ENCODE measurements at regions not wholly inside any gene's neighbourhood (a gene's known extent, or its start where the extent isn't known, plus 50 kb on each side); places are given as distances from the start of the nearest gene placed in this dataset.

DNA sequence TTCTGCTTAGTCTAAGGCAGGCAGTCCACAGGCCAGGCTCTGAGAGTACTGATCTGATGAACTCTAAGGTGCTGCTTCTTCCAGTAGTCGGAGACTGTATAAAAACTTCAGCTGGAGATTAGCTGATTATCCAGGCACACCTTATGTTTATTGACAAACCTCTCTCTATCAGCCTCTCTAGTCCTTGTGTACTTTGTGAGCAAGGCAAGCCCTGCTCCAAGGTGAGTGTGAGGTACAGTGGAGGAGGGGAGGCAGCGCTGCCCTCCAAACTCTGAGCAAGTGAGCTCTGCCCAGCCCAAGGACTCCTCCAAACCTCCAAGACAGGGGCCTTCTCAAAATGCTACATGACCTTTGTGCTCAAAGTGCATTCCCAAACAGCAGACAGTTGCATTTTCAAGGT is 95.9 kb upstream of the CDKN3 start:
- H3K4me3 Mint-ChIP-seq, result no peak overlapping the region
- POLR2A ChIA-PET, result no interaction called here
- CTCF ChIA-PET, result no interaction called here
- Histone ChIP-seq H3K9me3 (no peaks in the 10 kb centered on the region), H3K36me3 (ENCODE audit: control insufficient read depth in 2 of 2, extremely low read depth in 1 of 2, insufficient read depth in 1 of 2, low read length in 1 of 2) (no peaks in the 10 kb centered on the region), H3K27ac (ENCODE audit: low read length) (no peak overlapping the region), H3K4me1 (ENCODE audit: control insufficient read depth in 1 of 2, extremely low read depth in 1 of 2, insufficient read depth in 2 of 2, low read length in 2 of 2) (no peaks in the 10 kb centered on the region), H3K4me3 (ENCODE audit: control insufficient read depth in 1 of 2, extremely low read depth in 1 of 2, low read length in 1 of 2) (no peak overlapping the region), H3K27me3 (replicated peaks in 1 of 2; ENCODE audit: control insufficient read depth in 2 of 2, extremely low read depth in 1 of 2, insufficient read depth in 2 of 2, low read length in 1 of 2) (peaks cover 0 to 2% of the 10 kb centered on the region in 2 experiments)
- no peak overlapping the region for H3K27ac Mint-ChIP-seq
- 71% methylated on average over 1 of the region's 2 CpGs for WGBS (ENCODE audit: insufficient coverage)
- H3K36me3 Mint-ChIP-seq, result no peaks in the 10 kb centered on the region
- peaks cover 17 to 33% of the 10 kb centered on the region in 2 donors for H3K27me3 Mint-ChIP-seq
- no peaks in the 10 kb centered on the region for H3K4me1 Mint-ChIP-seq
- no peaks in the 10 kb centered on the region for H3K9me3 Mint-ChIP-seq
- ATAC-seq (replicated peaks in 1 of 4) (no peak), DNase-seq (no peak)

DNA sequence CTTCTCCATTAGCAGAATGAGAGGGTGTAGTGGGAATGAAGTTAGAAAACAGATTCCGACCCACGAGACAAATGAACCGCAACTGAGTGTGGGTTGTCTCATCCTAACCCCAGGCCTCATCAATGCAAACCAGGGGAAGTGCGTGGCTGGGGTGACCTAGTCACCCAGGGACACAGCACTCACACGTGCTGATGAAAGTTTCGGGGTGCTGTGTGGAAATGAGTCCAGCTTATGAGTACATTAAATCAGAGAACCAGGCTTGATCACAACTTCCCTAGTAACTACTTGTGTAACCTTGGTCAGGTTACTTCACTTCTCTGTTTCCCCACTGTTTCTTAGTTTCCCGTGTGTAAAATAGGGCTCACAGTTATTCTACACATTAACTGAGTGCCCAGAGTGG is 95.4 kb upstream of the CDKN3 start:
- H3K9me3 ChIP-seq, result no peaks in the 10 kb centered on the region
- no peaks in the 10 kb centered on the region for H3K4me1 ChIP-seq (ENCODE audit: control insufficient read depth in 1 of 2, extremely low read depth in 1 of 2, insufficient read depth in 2 of 2, low read length in 2 of 2)
- H3K36me3 Mint-ChIP-seq, result no peaks in the 10 kb centered on the region
- DNase-seq (no peak), ATAC-seq (replicated peaks in 1 of 4) (no peak)
- 80% methylated on average over 1 of the region's 7 CpGs for WGBS (ENCODE audit: insufficient coverage)
- H3K4me3 ChIP-seq (ENCODE audit: control insufficient read depth in 1 of 2, extremely low read depth in 1 of 2, low read length in 1 of 2), result no peak overlapping the region
- no peaks in the 10 kb centered on the region for H3K4me1 Mint-ChIP-seq
- POLR2A ChIA-PET, result no interaction called here
- no peak overlapping the region for H3K27ac Mint-ChIP-seq
- H3K27me3 ChIP-seq (replicated peaks in 1 of 2; ENCODE audit: control insufficient read depth in 2 of 2, extremely low read depth in 1 of 2, insufficient read depth in 2 of 2, low read length in 1 of 2), result peaks cover 0 to 2% of the 10 kb centered on the region in 2 experiments
- no peak overlapping the region for H3K27ac ChIP-seq (ENCODE audit: low read length)
- peaks cover 20 to 32% of the 10 kb centered on the region in 2 donors for H3K27me3 Mint-ChIP-seq
- H3K4me3 Mint-ChIP-seq, result no peak overlapping the region
- CTCF ChIA-PET, result no interaction called here
- no peaks in the 10 kb centered on the region for H3K9me3 Mint-ChIP-seq
- no peaks in the 10 kb centered on the region for H3K36me3 ChIP-seq (ENCODE audit: control insufficient read depth in 2 of 2, extremely low read depth in 1 of 2, insufficient read depth in 1 of 2, low read length in 1 of 2)

DNA sequence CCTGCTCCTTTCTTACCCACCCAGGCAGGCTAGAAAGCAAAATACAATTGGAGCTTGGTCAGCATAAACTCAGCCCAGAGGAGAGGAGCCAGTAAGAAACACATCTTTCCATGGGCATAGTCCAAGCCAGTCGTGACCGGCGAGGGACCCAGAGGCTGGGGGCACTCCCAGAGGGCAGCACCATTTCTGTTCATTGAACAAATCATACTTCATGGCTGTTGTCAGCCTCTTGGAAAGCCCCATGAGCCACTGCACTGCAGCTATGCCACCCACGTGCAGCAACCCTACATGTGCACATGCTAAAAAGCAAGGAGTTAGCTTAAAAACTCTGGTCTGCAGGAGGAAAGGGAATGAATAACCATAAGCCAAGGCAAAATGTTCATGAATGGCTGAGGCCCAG is 90.0 kb upstream of the CDKN3 start:
- H3K4me3 ChIP-seq (ENCODE audit: control insufficient read depth in 1 of 2, extremely low read depth in 1 of 2, low read length in 1 of 2), result no peak overlapping the region
- ATAC-seq (replicated peaks in 1 of 4) (no peak), DNase-seq (no peak)
- 82% methylated on average over 3 of the region's 4 CpGs for WGBS (ENCODE audit: insufficient coverage)
- no peak overlapping the region for H3K27ac ChIP-seq (ENCODE audit: low read length)
- no peaks in the 10 kb centered on the region for H3K4me1 ChIP-seq (ENCODE audit: control insufficient read depth in 1 of 2, extremely low read depth in 1 of 2, insufficient read depth in 2 of 2, low read length in 2 of 2)
- peaks cover 9 to 10% of the 10 kb centered on the region in 2 donors for H3K27me3 Mint-ChIP-seq
- H3K9me3 Mint-ChIP-seq, result no peaks in the 10 kb centered on the region
- no peak overlapping the region for H3K4me3 Mint-ChIP-seq
- ChIA-PET CTCF (no interaction called here), POLR2A (no interaction called here)
- no peaks in the 10 kb centered on the region for H3K4me1 Mint-ChIP-seq
- H3K36me3 Mint-ChIP-seq, result no peaks in the 10 kb centered on the region
- H3K27me3 ChIP-seq (replicated peaks in 1 of 2; ENCODE audit: control insufficient read depth in 2 of 2, extremely low read depth in 1 of 2, insufficient read depth in 2 of 2, low read length in 1 of 2), result peaks cover 0 to 4% of the 10 kb centered on the region in 2 experiments
- no peak overlapping the region for H3K27ac Mint-ChIP-seq
- H3K36me3 ChIP-seq (ENCODE audit: control insufficient read depth in 2 of 2, extremely low read depth in 1 of 2, insufficient read depth in 1 of 2, low read length in 1 of 2), result no peaks in the 10 kb centered on the region
- no peaks in the 10 kb centered on the region for H3K9me3 ChIP-seq

DNA sequence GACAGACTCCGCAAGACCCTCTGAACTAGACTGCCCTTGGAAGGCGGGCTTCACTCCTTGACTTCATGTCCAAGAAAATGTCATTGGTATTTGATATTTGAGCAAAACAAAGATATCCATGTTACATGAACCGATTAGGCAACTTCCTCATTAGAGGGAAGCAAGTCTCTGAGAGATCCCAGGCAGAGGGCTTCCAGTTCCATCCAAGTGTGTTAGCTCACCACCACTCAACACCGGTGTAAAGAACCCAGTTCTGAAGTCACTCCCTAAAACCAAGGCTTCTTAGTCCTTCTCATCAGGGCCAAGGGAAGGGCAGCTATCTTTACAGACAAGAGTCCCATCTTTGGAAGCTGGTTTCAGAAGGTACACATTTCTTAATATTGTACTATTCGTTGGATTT is 87.2 kb upstream of the CDKN3 start:
- Histone ChIP-seq H3K4me3 (ENCODE audit: control insufficient read depth in 1 of 2, extremely low read depth in 1 of 2, low read length in 1 of 2) (no peak overlapping the region), H3K27me3 (replicated peaks in 1 of 2; ENCODE audit: control insufficient read depth in 2 of 2, extremely low read depth in 1 of 2, insufficient read depth in 2 of 2, low read length in 1 of 2) (peaks cover 0 to 12% of the 10 kb centered on the region in 2 experiments), H3K9me3 (no peaks in the 10 kb centered on the region), H3K27ac (ENCODE audit: low read length) (no peak overlapping the region), H3K36me3 (ENCODE audit: control insufficient read depth in 2 of 2, extremely low read depth in 1 of 2, insufficient read depth in 1 of 2, low read length in 1 of 2) (no peaks in the 10 kb centered on the region), H3K4me1 (ENCODE audit: control insufficient read depth in 1 of 2, extremely low read depth in 1 of 2, insufficient read depth in 2 of 2, low read length in 2 of 2) (no peaks in the 10 kb centered on the region)
- H3K27me3 Mint-ChIP-seq, result peaks cover 16% of the 10 kb centered on the region in 2 donors
- no CpG with 5 or more reads among the region's 5 CpGs for WGBS (ENCODE audit: insufficient coverage)
- H3K4me1 Mint-ChIP-seq, result no peaks in the 10 kb centered on the region
- no peaks in the 10 kb centered on the region for H3K36me3 Mint-ChIP-seq
- no peak overlapping the region for H3K4me3 Mint-ChIP-seq
- no peak for DNase-seq
- ChIA-PET CTCF (no interaction called here), POLR2A (no interaction called here)
- H3K9me3 Mint-ChIP-seq, result no peaks in the 10 kb centered on the region
- no peak overlapping the region for H3K27ac Mint-ChIP-seq
- ATAC-seq (replicated peaks in 1 of 4), result no peak

DNA sequence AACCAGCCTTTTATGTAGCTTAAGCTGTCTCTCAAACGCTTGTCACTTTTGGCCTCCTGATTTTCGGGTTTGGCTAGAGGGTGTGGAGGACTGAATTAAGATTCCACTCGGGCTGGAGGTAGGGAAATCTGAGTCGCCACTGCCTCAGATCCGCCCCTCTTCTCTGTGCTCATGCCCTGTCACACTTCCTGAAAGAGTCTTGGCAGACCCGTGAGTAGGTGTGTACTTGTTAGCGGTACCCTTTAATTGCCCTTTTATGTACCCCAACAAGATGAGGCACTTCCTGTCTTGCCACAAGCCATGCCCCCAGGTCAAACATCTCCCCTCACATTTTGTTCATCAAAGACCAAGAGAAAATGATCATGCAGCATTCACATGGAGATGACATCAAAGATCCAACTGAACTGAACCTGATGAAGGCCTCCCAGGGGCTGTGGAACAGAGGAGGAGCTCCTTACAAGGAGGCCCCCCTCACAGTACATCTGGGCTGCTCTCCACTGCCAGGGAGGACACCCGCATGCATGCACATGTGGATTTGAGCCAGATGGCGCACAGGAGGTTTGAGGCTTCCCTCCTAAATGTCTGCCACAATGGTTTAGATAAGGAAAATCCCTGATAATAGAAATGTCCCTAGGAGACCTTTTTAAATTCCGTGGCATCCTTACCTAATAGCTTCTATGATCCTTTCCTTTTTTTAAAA is 86.5 kb upstream of the CDKN3 start:
- Histone ChIP-seq H3K9me3 (no peaks in the 10 kb centered on the region), H3K27ac (ENCODE audit: low read length) (no peak overlapping the region), H3K36me3 (ENCODE audit: control insufficient read depth in 2 of 2, extremely low read depth in 1 of 2, insufficient read depth in 1 of 2, low read length in 1 of 2) (no peaks in the 10 kb centered on the region), H3K4me3 (ENCODE audit: control insufficient read depth in 1 of 2, extremely low read depth in 1 of 2, low read length in 1 of 2) (no peak overlapping the region), H3K4me1 (ENCODE audit: control insufficient read depth in 1 of 2, extremely low read depth in 1 of 2, insufficient read depth in 2 of 2, low read length in 2 of 2) (no peaks in the 10 kb centered on the region), H3K27me3 (replicated peaks in 1 of 2; ENCODE audit: control insufficient read depth in 2 of 2, extremely low read depth in 1 of 2, insufficient read depth in 2 of 2, low read length in 1 of 2) (peaks cover 0 to 16% of the 10 kb centered on the region in 2 experiments)
- POLR2A ChIA-PET, result no interaction called here
- CTCF ChIA-PET, result no interaction called here
- ATAC-seq (replicated peaks in 1 of 4) (no peak), DNase-seq (no peak)
- no peaks in the 10 kb centered on the region for H3K36me3 Mint-ChIP-seq
- WGBS (ENCODE audit: insufficient coverage), result no CpG with 5 or more reads among the region's 10 CpGs
- no peak overlapping the region for H3K4me3 Mint-ChIP-seq
- H3K27me3 Mint-ChIP-seq, result peaks cover 16 to 21% of the 10 kb centered on the region in 2 donors
- no peak overlapping the region for H3K27ac Mint-ChIP-seq
- no peaks in the 10 kb centered on the region for H3K9me3 Mint-ChIP-seq
- no peaks in the 10 kb centered on the region for H3K4me1 Mint-ChIP-seq

DNA sequence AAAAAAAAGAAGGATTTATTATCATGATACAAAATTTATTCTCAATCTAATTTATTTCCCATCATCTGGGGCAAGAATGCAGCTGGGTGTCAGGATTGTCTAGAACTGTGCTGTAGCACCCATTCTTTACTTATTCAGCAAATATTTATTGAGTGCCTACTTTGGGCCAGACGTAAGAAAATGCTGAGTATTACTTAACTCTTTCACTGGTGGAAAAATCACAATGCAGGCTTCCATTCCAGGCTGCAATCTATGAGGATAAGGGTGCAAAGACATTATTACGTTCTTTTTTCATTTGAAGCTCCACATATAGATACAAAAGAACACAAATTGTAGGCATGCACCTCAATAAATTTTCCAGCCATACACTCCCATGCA is 86.0 kb upstream of the CDKN3 start:
- POLR2A ChIA-PET, result no interaction called here
- Mint-ChIP-seq H3K4me1 (no peaks in the 10 kb centered on the region), H3K4me3 (no peak overlapping the region), H3K27me3 (peaks cover 13 to 21% of the 10 kb centered on the region in 2 donors), H3K9me3 (no peaks in the 10 kb centered on the region), H3K27ac (no peak overlapping the region), H3K36me3 (no peaks in the 10 kb centered on the region)
- no peaks in the 10 kb centered on the region for H3K9me3 ChIP-seq
- no peaks in the 10 kb centered on the region for H3K4me1 ChIP-seq (ENCODE audit: control insufficient read depth in 1 of 2, extremely low read depth in 1 of 2, insufficient read depth in 2 of 2, low read length in 2 of 2)
- CTCF ChIA-PET, result no interaction called here
- no peak overlapping the region for H3K4me3 ChIP-seq (ENCODE audit: control insufficient read depth in 1 of 2, extremely low read depth in 1 of 2, low read length in 1 of 2)
- no peak overlapping the region for H3K27ac ChIP-seq (ENCODE audit: low read length)
- DNase-seq (no peak), ATAC-seq (replicated peaks in 1 of 4) (no peak)
- no peaks in the 10 kb centered on the region for H3K36me3 ChIP-seq (ENCODE audit: control insufficient read depth in 2 of 2, extremely low read depth in 1 of 2, insufficient read depth in 1 of 2, low read length in 1 of 2)
- peaks cover 0 to 17% of the 10 kb centered on the region in 2 experiments for H3K27me3 ChIP-seq (replicated peaks in 1 of 2; ENCODE audit: control insufficient read depth in 2 of 2, extremely low read depth in 1 of 2, insufficient read depth in 2 of 2, low read length in 1 of 2)
- no CpG with 5 or more reads among the region's 2 CpGs for whole genome bisulfite sequencing (ENCODE audit: insufficient coverage)
